ENCODE measurements at regions not wholly inside any gene's neighbourhood (a gene's known extent, or its start where the extent isn't known, plus 50 kb on each side); places are given as distances from the start of the nearest gene placed in this dataset.

DNA sequence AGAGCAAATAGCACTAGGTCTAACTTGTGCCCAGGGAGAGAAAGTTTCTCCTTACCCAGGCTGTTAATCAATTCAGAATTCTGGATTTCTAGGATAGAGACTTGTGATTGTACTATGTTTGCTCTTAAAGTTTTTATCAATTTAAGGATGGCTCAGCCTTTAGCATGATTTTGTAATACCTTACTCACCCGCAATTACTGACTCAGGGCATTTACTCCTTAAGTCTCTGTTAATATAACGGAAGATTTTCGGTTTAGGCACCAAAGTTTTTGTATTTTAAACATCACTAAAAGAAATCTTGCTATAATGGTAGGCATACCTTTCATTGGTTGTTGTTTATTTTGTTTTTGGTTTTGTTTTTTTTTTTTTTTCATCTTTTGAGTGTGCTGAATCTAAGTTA is 358.2 kb downstream of the RBM43 start:
- H3K9me3 ChIP-seq = peaks cover 4% of the 10 kb centered on the region
- H3K36me3 ChIP-seq = no peaks in the 10 kb centered on the region
- no peaks in the 10 kb centered on the region for H3K4me1 ChIP-seq
- TF ChIP-seq, protein P1, sequence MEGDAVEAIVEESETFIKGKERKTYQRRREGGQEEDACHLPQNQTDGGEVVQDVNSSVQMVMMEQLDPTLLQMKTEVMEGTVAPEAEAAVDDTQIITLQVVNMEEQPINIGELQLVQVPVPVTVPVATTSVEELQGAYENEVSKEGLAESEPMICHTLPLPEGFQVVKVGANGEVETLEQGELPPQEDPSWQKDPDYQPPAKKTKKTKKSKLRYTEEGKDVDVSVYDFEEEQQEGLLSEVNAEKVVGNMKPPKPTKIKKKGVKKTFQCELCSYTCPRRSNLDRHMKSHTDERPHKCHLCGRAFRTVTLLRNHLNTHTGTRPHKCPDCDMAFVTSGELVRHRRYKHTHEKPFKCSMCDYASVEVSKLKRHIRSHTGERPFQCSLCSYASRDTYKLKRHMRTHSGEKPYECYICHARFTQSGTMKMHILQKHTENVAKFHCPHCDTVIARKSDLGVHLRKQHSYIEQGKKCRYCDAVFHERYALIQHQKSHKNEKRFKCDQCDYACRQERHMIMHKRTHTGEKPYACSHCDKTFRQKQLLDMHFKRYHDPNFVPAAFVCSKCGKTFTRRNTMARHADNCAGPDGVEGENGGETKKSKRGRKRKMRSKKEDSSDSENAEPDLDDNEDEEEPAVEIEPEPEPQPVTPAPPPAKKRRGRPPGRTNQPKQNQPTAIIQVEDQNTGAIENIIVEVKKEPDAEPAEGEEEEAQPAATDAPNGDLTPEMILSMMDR (IDR thresholded peaks at IDR 0.05) = no peak
- DNase-seq = no peak
- intact Hi-C loops (cut with DNase I) = no loop called here
- H3K4me3 ChIP-seq = no peak overlapping the region
- H3K27ac ChIP-seq = no peak overlapping the region
- no peak for ATAC-seq
- no peaks in the 10 kb centered on the region for H3K27me3 ChIP-seq

DNA sequence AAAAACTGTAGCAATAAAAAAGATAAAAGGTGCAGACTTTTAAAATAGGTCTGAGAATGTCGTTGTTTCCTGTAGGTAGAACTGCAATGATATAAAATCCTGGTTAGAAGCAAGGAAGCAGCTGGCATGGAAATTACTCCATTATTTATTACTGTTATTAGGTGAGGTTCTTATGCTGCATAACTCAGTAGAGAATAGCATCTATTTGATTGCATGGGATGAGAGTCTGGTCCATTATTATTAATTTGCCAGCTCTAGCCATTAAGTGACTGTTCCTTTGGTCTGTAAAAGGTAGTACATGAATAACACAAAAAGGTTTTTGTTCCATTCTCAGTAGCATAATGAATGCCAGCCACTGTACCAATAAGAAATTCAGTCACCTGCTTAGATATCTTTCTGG is 358.6 kb downstream of the RBM43 start:
- Histone ChIP-seq H3K9me3 (peaks cover 4% of the 10 kb centered on the region), H3K27ac (no peak overlapping the region), H3K4me3 (no peak overlapping the region), H3K27me3 (no peaks in the 10 kb centered on the region), H3K4me1 (no peaks in the 10 kb centered on the region), H3K36me3 (no peaks in the 10 kb centered on the region)
- intact Hi-C loops (cut with DNase I) = no loop called here
- TF ChIP-seq, protein P1 (IDR thresholded peaks at IDR 0.05) = no peak
- ATAC-seq = no peak
- no peak for DNase-seq

DNA sequence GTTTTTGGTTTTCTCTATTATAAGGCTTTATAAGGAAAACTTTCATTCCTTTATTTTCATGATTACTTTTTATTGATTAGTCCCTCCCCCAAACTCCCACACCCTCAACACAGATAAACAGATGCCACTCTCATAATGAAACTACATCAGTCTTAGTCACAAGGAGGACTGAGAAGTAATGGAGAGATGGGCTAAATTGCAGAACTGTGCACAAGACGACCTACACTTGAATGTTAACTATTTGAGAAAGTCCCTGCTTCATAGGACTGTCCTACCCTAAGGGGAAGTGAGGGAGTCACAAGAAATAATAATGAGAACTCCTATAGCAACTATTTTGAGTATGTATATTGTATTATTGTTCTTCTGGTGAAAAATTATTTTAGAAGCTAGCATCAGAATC is 360.8 kb downstream of the RBM43 start:
- Histone ChIP-seq H3K27ac (no peak overlapping the region), H3K36me3 (no peaks in the 10 kb centered on the region), H3K9me3 (peaks cover 4% of the 10 kb centered on the region), H3K4me3 (no peak overlapping the region), H3K27me3 (no peaks in the 10 kb centered on the region), H3K4me1 (no peaks in the 10 kb centered on the region)
- intact Hi-C loops (cut with DNase I) = no loop called here
- no peak for DNase-seq
- ATAC-seq = no peak
- TF ChIP-seq, protein P1 (IDR thresholded peaks at IDR 0.05) = no peak

DNA sequence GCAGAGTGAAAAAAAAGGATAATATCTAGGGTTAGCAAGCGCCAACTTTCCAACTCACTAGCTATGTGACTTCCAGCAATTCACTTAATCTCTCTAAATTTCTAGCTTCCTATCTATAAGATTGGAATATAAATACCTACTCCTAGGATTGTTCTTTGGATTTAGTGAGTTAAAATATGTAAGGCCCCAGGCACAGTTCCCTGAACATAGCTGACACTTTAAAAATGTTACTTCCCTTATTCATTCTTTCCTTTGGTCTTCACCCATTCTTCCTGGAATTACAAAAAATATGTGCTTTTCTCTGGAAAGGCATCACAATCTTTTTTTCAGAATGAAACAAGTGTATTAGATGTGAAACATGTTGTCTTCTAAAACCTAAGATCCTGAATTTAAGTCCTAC is 365.7 kb downstream of the RBM43 start:
- Histone ChIP-seq H3K4me3 (no peak overlapping the region), H3K4me1 (no peaks in the 10 kb centered on the region), H3K27me3 (no peaks in the 10 kb centered on the region), H3K36me3 (no peaks in the 10 kb centered on the region), H3K27ac (no peak overlapping the region), H3K9me3 (peaks cover 2% of the 10 kb centered on the region)
- DNase-seq (no peak), ATAC-seq (no peak)
- TF ChIP-seq, protein P1 (IDR thresholded peaks at IDR 0.05) = no peak
- intact Hi-C loops (cut with DNase I) = no loop called here

DNA sequence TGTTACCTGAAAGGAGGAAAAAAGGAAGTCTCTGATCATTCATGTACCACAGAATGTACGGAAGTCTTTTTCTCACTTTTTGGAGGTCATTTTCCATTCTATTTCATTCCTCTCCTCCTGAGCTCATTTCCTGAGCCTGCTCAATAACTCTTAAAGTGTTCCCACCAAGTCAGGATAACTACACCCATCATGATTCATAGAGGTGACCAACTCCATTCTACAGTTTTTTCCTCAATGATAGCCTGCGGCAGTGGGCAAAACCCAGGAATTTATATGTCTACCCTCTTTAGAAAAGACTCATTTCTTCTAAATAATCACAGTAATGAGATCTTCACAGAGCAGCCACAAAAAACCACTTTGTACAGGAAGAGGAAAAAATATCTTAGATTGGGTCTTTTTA is 372.5 kb downstream of the RBM43 start:
- H3K36me3 ChIP-seq = no peaks in the 10 kb centered on the region
- intact Hi-C loops (cut with DNase I) = no loop called here
- H3K4me3 ChIP-seq = no peak overlapping the region
- ATAC-seq = no peak
- no peak for DNase-seq
- no peaks in the 10 kb centered on the region for H3K4me1 ChIP-seq
- no peak overlapping the region for H3K27ac ChIP-seq
- TF ChIP-seq, protein P1 (IDR thresholded peaks at IDR 0.05) = no peak
- H3K9me3 ChIP-seq = no peaks in the 10 kb centered on the region
- H3K27me3 ChIP-seq = no peaks in the 10 kb centered on the region

DNA sequence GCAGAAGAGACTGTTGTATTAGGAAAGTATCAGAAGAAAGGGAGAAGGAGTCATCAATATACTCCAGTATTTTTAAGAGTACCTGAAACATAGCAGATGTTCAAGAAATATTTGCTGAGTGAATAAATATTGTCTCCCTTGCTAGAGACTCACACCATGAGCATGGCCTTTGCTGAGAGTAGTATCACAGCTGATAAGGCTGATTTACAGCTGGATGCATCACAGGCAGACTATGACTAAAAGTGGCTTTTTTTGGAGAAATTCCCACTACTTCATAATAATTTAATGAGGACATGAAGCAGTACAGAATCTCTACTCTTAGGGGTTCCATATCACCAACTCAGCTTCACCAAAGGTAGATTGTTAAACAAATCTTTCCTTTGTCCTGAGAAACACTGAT is 373.3 kb downstream of the RBM43 start:
- Histone ChIP-seq H3K27ac (no peak overlapping the region), H3K4me1 (peaks cover 2% of the 10 kb centered on the region), H3K4me3 (no peak overlapping the region), H3K36me3 (no peaks in the 10 kb centered on the region), H3K27me3 (no peaks in the 10 kb centered on the region), H3K9me3 (no peaks in the 10 kb centered on the region)
- TF ChIP-seq, protein P1 (IDR thresholded peaks at IDR 0.05) = no peak
- no peak for DNase-seq
- no peak for ATAC-seq
- intact Hi-C loops (cut with DNase I) = no loop called here

All from upper lobe of right lung (tissue), 1 donor.